RWPE2 (cell line): ENCODE measurements at regions not wholly inside any gene's neighbourhood (a gene's known extent, or its start where the extent isn't known, plus 50 kb on each side); places are given as distances from the start of the nearest gene placed in this dataset.
"Not testable (repeated sequence)": the region's sequence is repeated elsewhere in the genome, so short reads cannot be mapped to it uniquely, and the experiment has no call there.

Experiments
- ATAC-seq: fragments of 200-7000 bp; cut with Tn5 transposase; 3 replicates; pipeline ENCODE4 v1.9.1; 2021; ENCODE audit warnings: low read depth
- DNase-seq: peaks from one replicate; pipeline ENCODE4 v3.0.0-alpha.2; 2020; ENCODE audit warnings: low spot score
- H3K27ac ChIP-seq: fragments of 450-650 bp; 2 replicates; pipeline ENCODE4 v1.5.1; 2017; ENCODE audit warnings: mild to moderate bottlenecking; ENCODE audit not compliant: poor library complexity, severe bottlenecking
- H3K27me3 ChIP-seq: fragments of 250-450 bp; sonication (Bioruptor Pico); 2 replicates; pipeline ENCODE4 v1.5.1; 2021; ENCODE audit warnings: mild to moderate bottlenecking, moderate library complexity; ENCODE audit not compliant: insufficient read depth, poor library complexity, severe bottlenecking
- H3K36me3 ChIP-seq: fragments of 250-450 bp; sonication (Bioruptor Pico); 2 replicates; pipeline ENCODE4 v1.5.1; 2020; ENCODE audit warnings: low read depth, mild to moderate bottlenecking, moderate library complexity
- H3K4me1 ChIP-seq: fragments of 250-450 bp; sonication (Bioruptor Pico); 2 replicates; pipeline ENCODE4 v1.5.1; 2021; ENCODE audit warnings: mild to moderate bottlenecking, moderate library complexity; ENCODE audit not compliant: insufficient read depth, poor library complexity, severe bottlenecking
- H3K4me3 ChIP-seq: fragments of 250-450 bp; sonication (Bioruptor Pico); 2 replicates; pipeline ENCODE4 v1.5.1; 2021; ENCODE audit warnings: mild to moderate bottlenecking, moderate library complexity; ENCODE audit not compliant: severe bottlenecking
- H3K9me3 ChIP-seq: fragments of 250-450 bp; sonication (Bioruptor Pico); 2 replicates; pipeline ENCODE4 v1.5.1; 2021; ENCODE audit warnings: mild to moderate bottlenecking, moderate library complexity; ENCODE audit not compliant: severe bottlenecking
- CTCF ChIP-seq: fragments of 450-650 bp; IDR thresholded peaks from one replicate; pipeline ENCODE4 v1.5.1; 2017; ENCODE audit warnings: mild to moderate bottlenecking, moderate library complexity; ENCODE audit not compliant: poor library complexity, severe bottlenecking

GRCh38 chr2:124978597-124978996 is 953.5 kb downstream of the CNTNAP5 start:
- DNase-seq (no peak), ATAC-seq (no peak)
- no peak overlapping the region for H3K27ac ChIP-seq
- no peaks in the 10 kb centered on the region for H3K9me3 ChIP-seq
- no peak overlapping the region for H3K4me3 ChIP-seq
- peaks cover 7% of the 10 kb centered on the region for H3K4me1 ChIP-seq
- H3K27me3 ChIP-seq = no peaks in the 10 kb centered on the region
- TF ChIP-seq CTCF = no peak
- H3K36me3 ChIP-seq = no peaks in the 10 kb centered on the region

GRCh38 chr2:124983595-124983994 is 958.5 kb downstream of the CNTNAP5 start:
- no peaks in the 10 kb centered on the region for H3K27me3 ChIP-seq
- H3K36me3 ChIP-seq = no peaks in the 10 kb centered on the region
- H3K4me1 ChIP-seq = peaks cover 25% of the 10 kb centered on the region
- no peak for TF ChIP-seq CTCF
- no peaks in the 10 kb centered on the region for H3K9me3 ChIP-seq
- no peak for DNase-seq
- ATAC-seq = peak; percentile 92
- H3K27ac ChIP-seq = peak overlapping the region; percentile 51
- no peak overlapping the region for H3K4me3 ChIP-seq

GRCh38 chr2:124985270-124985669 is 960.2 kb downstream of the CNTNAP5 start:
- Histone ChIP-seq H3K36me3 (no peaks in the 10 kb centered on the region), H3K27me3 (no peaks in the 10 kb centered on the region), H3K4me3 (no peak overlapping the region), H3K4me1 (peaks cover 25% of the 10 kb centered on the region), H3K27ac (peak overlapping the region; percentile 51), H3K9me3 (peaks cover 1% of the 10 kb centered on the region)
- TF ChIP-seq CTCF = no peak
- DNase-seq (no peak), ATAC-seq (peak; percentile 42)

- Histone ChIP-seq H3K27me3 (no peaks in the 10 kb centered on the region), H3K4me1 (peaks cover 25% of the 10 kb centered on the region), H3K4me3 (no peak overlapping the region), H3K36me3 (no peaks in the 10 kb centered on the region), H3K9me3 (peaks cover 1% of the 10 kb centered on the region), H3K27ac (no peak overlapping the region)
- no peak for TF ChIP-seq CTCF
- ATAC-seq (no peak), DNase-seq (no peak)
Observed at GRCh38 chr2:124986136-124986535, 961.0 kb downstream of the CNTNAP5 start.

GRCh38 chr2:124986870-124987269 is 961.8 kb downstream of the CNTNAP5 start:
- H3K27me3 ChIP-seq, H3K9me3 ChIP-seq, H3K27ac ChIP-seq, H3K36me3 ChIP-seq, DNase-seq, ATAC-seq, H3K4me3 ChIP-seq: not testable (repeated sequence)
- H3K4me1 ChIP-seq = peaks cover 25% of the 10 kb centered on the region

- not testable (repeated sequence) for H3K27me3 ChIP-seq, ATAC-seq, H3K9me3 ChIP-seq, H3K27ac ChIP-seq, H3K36me3 ChIP-seq, H3K4me3 ChIP-seq, DNase-seq
- H3K4me1 ChIP-seq = peaks cover 25% of the 10 kb centered on the region
Observed at GRCh38 chr2:124987436-124987835, 962.3 kb downstream of the CNTNAP5 start.
